ENCODE measurements at regions not wholly inside any gene's neighbourhood (a gene's known extent, or its start where the extent isn't known, plus 50 kb on each side); places are given as distances from the start of the nearest gene placed in this dataset.

GRCh38 chr16:64742455-64743223 lies 379.2 kb downstream of the CDH11 start:
- no peak for DNase-seq
- intact Hi-C loops (cut with DNase I; ENCODE audit: low total_unique reads), result no loop called here
- no peaks in the 10 kb centered on the region for H3K4me1 ChIP-seq

GRCh38 chr16:64740261-64740660 lies 381.6 kb downstream of the CDH11 start:
- Histone ChIP-seq H3K36me3 (ENCODE audit: low read depth, missing control alignments) (no peaks in the 10 kb centered on the region), H3K4me1 (no peaks in the 10 kb centered on the region), H3K9me3 (no peaks in the 10 kb centered on the region), H3K4me3 (no peak overlapping the region), H3K27ac (no peak overlapping the region), H3K27me3 (no peaks in the 10 kb centered on the region)
- intact Hi-C loops (cut with DNase I; ENCODE audit: low total_unique reads), result no loop called here
- no peak for DNase-seq
- no peak for TF ChIP-seq POLR2A (IDR thresholded peaks at IDR 0.05)
- TF ChIP-seq, protein P1, sequence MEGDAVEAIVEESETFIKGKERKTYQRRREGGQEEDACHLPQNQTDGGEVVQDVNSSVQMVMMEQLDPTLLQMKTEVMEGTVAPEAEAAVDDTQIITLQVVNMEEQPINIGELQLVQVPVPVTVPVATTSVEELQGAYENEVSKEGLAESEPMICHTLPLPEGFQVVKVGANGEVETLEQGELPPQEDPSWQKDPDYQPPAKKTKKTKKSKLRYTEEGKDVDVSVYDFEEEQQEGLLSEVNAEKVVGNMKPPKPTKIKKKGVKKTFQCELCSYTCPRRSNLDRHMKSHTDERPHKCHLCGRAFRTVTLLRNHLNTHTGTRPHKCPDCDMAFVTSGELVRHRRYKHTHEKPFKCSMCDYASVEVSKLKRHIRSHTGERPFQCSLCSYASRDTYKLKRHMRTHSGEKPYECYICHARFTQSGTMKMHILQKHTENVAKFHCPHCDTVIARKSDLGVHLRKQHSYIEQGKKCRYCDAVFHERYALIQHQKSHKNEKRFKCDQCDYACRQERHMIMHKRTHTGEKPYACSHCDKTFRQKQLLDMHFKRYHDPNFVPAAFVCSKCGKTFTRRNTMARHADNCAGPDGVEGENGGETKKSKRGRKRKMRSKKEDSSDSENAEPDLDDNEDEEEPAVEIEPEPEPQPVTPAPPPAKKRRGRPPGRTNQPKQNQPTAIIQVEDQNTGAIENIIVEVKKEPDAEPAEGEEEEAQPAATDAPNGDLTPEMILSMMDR (IDR thresholded peaks at IDR 0.05), result no peak
- WGBS, 2 donors, result 62 to 89% methylated on average over 2 of the region's 2 CpGs

More at GRCh38 chr16:64742455-64743223, 379.2 kb downstream of the CDH11 start:
- no peaks in the 10 kb centered on the region for H3K36me3 ChIP-seq (ENCODE audit: low read depth, missing control alignments)
- no peak overlapping the region for H3K27ac ChIP-seq
- H3K9me3 ChIP-seq, result no peaks in the 10 kb centered on the region
- no peak overlapping the region for H3K4me3 ChIP-seq
- TF ChIP-seq POLR2A (IDR thresholded peaks at IDR 0.05), result no peak
- TF ChIP-seq, protein P1 (IDR thresholded peaks at IDR 0.05), result no peak
- WGBS, 2 donors, result 58 to 68% methylated on average over 3 of the region's 3 CpGs
- H3K27me3 ChIP-seq, result no peaks in the 10 kb centered on the region

- H3K4me3 ChIP-seq, result no peak overlapping the region
- no peak for DNase-seq
- 78 to 90% methylated on average over 1 of the region's 1 CpG for WGBS, 2 donors
- no peaks in the 10 kb centered on the region for H3K36me3 ChIP-seq (ENCODE audit: low read depth, missing control alignments)
- no peaks in the 10 kb centered on the region for H3K9me3 ChIP-seq
- no peaks in the 10 kb centered on the region for H3K27me3 ChIP-seq
- no peaks in the 10 kb centered on the region for H3K4me1 ChIP-seq
- TF ChIP-seq, protein P1 (IDR thresholded peaks at IDR 0.05), result no peak
- TF ChIP-seq POLR2A (IDR thresholded peaks at IDR 0.05), result no peak
- H3K27ac ChIP-seq, result no peak overlapping the region
- intact Hi-C loops (cut with DNase I; ENCODE audit: low total_unique reads), result no loop called here
Measured at GRCh38 chr16:64738321-64738960, 383.4 kb downstream of the CDH11 start.

GRCh38 chr16:64736857-64737256 lies 385.0 kb downstream of the CDH11 start:
- Histone ChIP-seq H3K9me3 (no peaks in the 10 kb centered on the region), H3K27me3 (no peaks in the 10 kb centered on the region)

More at GRCh38 chr16:64736857-64737256, 385.0 kb downstream of the CDH11 start:
- intact Hi-C loops (cut with DNase I; ENCODE audit: low total_unique reads), result no loop called here
- Histone ChIP-seq H3K36me3 (ENCODE audit: low read depth, missing control alignments) (no peaks in the 10 kb centered on the region), H3K4me3 (no peak overlapping the region), H3K27ac (no peak overlapping the region), H3K4me1 (no peaks in the 10 kb centered on the region)
- WGBS, 2 donors, result 83 to 88% methylated on average over 2 of the region's 2 CpGs
- no peak for DNase-seq
- no peak for TF ChIP-seq POLR2A (IDR thresholded peaks at IDR 0.05)
- TF ChIP-seq, protein P1 (IDR thresholded peaks at IDR 0.05), result no peak

All from testis (tissue), 2 donors.